Type B pancreatic cell (in vitro differentiated cells): ENCODE measurements at regions not wholly inside any gene's neighbourhood (a gene's known extent, or its start where the extent isn't known, plus 50 kb on each side); places are given as distances from the start of the nearest gene placed in this dataset.
A peak's percentile ranks its signal among the peaks of the same experiment; 100 is the strongest.

Source experiments
- DNase-seq: peaks from one replicate; pipeline ENCODE4 v3.0.0; 2021; ENCODE audit warnings: mixed read lengths; ENCODE audit not compliant: unreplicated experiment; ENCODE audit errors: extremely low spot score
- H3K27ac Mint-ChIP-seq: 2 replicates; pipeline ENCODE4 v1.8.0; 2021; ENCODE audit warnings: mild to moderate bottlenecking, mixed read lengths
- H3K27me3 Mint-ChIP-seq: 2 replicates; pipeline ENCODE4 v1.8.0; 2021; ENCODE audit warnings: mixed read lengths
- H3K36me3 Mint-ChIP-seq: 2 replicates; pipeline ENCODE4 v1.8.0; 2021; ENCODE audit warnings: mixed read lengths
- H3K4me1 Mint-ChIP-seq: one replicate; pipeline ENCODE4 v1.8.0; 2021; ENCODE audit warnings: mixed read lengths; ENCODE audit not compliant: unreplicated experiment
- H3K4me3 Mint-ChIP-seq: 2 replicates; pipeline ENCODE4 v1.8.0; 2021; ENCODE audit warnings: mild to moderate bottlenecking, mixed read lengths
- H3K9me3 Mint-ChIP-seq: 2 replicates; pipeline ENCODE4 v1.8.0; 2021; ENCODE audit warnings: mixed read lengths
- TF ChIP-seq, protein P1 (sequence below): fragments of 200-600 bp; sonication (generic); conservative IDR thresholded peaks from 2 replicates; pipeline ENCODE4 v1.5.0; 2021; ENCODE audit warnings: antibody characterized with exemption, mild to moderate bottlenecking

DNA sequence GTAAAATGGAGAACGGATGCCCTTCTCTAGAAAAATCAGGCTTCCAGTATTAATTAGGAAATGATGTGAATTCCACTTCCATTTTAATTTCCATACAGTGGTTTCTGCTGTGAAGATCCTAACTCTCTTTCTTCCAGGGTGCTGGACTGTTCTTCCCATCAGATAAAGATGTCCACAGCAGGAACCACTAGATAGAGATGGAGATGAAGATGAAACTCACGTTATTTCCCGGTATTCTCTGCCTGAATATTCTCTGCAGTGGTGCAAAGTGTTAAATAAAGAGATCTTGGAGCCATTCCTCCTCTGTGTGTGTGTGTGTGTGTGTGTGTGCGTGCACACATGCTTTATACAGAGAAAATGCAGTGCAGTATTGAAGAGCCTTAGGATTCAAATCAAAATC is 727.5 kb downstream of the KCNJ2 start:
- Mint-ChIP-seq H3K36me3 (no peaks in the 10 kb centered on the region), H3K9me3 (no peaks in the 10 kb centered on the region), H3K27me3 (peaks cover 3% of the 10 kb centered on the region), H3K4me3 (no peak overlapping the region), H3K27ac (no peak overlapping the region), H3K4me1 (no peaks in the 10 kb centered on the region)
- DNase-seq, result no peak
- TF ChIP-seq, protein P1, sequence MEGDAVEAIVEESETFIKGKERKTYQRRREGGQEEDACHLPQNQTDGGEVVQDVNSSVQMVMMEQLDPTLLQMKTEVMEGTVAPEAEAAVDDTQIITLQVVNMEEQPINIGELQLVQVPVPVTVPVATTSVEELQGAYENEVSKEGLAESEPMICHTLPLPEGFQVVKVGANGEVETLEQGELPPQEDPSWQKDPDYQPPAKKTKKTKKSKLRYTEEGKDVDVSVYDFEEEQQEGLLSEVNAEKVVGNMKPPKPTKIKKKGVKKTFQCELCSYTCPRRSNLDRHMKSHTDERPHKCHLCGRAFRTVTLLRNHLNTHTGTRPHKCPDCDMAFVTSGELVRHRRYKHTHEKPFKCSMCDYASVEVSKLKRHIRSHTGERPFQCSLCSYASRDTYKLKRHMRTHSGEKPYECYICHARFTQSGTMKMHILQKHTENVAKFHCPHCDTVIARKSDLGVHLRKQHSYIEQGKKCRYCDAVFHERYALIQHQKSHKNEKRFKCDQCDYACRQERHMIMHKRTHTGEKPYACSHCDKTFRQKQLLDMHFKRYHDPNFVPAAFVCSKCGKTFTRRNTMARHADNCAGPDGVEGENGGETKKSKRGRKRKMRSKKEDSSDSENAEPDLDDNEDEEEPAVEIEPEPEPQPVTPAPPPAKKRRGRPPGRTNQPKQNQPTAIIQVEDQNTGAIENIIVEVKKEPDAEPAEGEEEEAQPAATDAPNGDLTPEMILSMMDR, result no peak

DNA sequence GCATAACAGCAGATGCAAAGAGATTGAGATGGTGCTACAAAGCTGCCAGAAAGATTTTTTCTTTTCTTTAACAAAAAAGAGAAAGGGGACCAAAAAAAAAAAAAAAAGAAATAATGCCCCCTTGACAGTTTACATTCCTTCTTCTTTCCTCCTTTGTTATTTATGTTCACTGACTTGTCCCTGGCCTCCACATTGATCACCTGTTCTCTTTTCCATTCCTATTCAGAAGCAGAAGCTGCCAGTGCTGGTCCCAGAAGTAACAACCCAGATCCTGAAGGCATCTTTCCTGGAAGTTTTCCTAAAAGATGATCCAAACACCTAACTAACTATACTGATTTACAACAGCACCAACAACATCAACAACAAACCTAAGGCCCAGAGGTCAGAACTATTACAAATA is 728.1 kb downstream of the KCNJ2 start:
- Mint-ChIP-seq H3K36me3 (no peaks in the 10 kb centered on the region), H3K9me3 (no peaks in the 10 kb centered on the region), H3K27me3 (peaks cover 3% of the 10 kb centered on the region), H3K4me1 (no peaks in the 10 kb centered on the region), H3K4me3 (no peak overlapping the region), H3K27ac (no peak overlapping the region)
- TF ChIP-seq, protein P1, result no peak
- DNase-seq, result no peak

DNA sequence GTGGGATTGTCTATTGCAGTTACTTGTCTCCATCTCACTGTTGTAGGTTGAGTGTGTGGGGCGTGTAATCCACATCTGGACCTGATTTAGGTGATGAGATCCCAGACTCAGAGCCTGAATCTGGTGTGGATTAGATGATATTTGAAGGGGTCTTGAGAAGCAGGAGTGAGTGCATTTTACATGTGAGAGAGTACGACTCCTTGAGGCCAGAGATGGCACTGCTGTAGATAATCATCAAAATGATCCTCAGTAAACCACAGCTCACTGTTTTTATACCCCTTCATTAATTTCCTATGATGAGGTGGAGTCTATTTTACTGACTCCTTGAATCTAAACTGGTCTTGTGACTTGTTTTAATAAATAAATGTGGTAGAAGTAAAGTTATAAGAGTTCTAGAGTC is 732.5 kb downstream of the KCNJ2 start:
- TF ChIP-seq, protein P1, result peak; percentile 20

DNA sequence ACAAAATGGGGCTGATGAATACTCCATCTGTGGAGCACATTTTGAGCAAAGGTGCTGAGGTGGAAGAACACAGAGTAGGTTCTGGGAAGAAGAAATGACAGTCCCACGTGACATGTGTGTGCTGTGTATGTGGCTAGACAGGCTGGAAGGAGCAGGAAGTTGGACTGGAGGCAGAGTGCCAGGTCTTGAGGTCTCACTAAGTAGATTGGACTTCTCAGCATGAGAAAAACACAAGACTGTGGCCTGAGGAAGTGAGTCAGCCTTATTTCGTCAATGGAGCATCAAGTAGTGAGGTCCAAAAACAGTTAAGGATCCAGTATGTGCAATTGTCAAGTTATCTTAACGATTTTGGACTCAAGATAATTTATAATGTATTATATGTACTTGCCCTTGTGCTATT is 736.5 kb downstream of the KCNJ2 start:
- H3K9me3 Mint-ChIP-seq, result no peaks in the 10 kb centered on the region
- no peak overlapping the region for H3K4me3 Mint-ChIP-seq
- no peak overlapping the region for H3K27ac Mint-ChIP-seq
- DNase-seq, result no peak
- TF ChIP-seq, protein P1, result no peak
- no peaks in the 10 kb centered on the region for H3K4me1 Mint-ChIP-seq
- H3K27me3 Mint-ChIP-seq, result no peaks in the 10 kb centered on the region
- H3K36me3 Mint-ChIP-seq, result no peaks in the 10 kb centered on the region

More for the DNA sequence above, 732.5 kb downstream of the KCNJ2 start:
- Mint-ChIP-seq H3K27me3 (no peaks in the 10 kb centered on the region), H3K9me3 (no peaks in the 10 kb centered on the region), H3K4me1 (no peaks in the 10 kb centered on the region), H3K36me3 (no peaks in the 10 kb centered on the region), H3K4me3 (no peak overlapping the region), H3K27ac (no peak overlapping the region)
- no peak for DNase-seq

DNA sequence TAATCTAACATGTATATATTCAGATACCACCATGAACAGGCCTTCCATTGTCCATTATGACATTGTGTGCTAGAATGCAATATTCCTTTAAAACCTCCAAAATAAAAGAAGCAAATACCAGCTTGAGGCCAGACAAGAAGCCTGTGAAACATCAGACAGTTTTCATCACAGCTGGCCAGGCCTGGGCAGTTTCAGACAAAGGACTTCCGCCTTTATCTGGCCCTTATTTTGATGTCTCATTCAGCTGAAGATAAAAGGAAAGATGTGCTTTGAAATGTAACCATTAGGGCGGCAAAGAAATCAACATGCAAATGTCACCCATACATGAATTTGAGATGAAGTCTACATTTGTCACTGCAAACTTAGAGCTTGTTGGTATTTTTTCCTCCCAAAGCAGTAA is 737.5 kb downstream of the KCNJ2 start:
- no peaks in the 10 kb centered on the region for H3K4me1 Mint-ChIP-seq

More for the DNA sequence above, 737.5 kb downstream of the KCNJ2 start:
- DNase-seq, result no peak
- H3K27ac Mint-ChIP-seq, result no peak overlapping the region
- H3K9me3 Mint-ChIP-seq, result no peaks in the 10 kb centered on the region
- TF ChIP-seq, protein P1, result no peak
- H3K4me3 Mint-ChIP-seq, result no peak overlapping the region
- no peaks in the 10 kb centered on the region for H3K27me3 Mint-ChIP-seq
- no peaks in the 10 kb centered on the region for H3K36me3 Mint-ChIP-seq
